ENCODE measurements at regions not wholly inside any gene's neighbourhood (a gene's known extent, or its start where the extent isn't known, plus 50 kb on each side); places are given as distances from the start of the nearest gene placed in this dataset.

GRCh38 chr18:45435810-45436209, 179.5 kb upstream of the SLC14A2 start:
- no peak for DNase-seq (ENCODE audit: low read depth)

GRCh38 chr18:45437366-45437765, 177.9 kb upstream of the SLC14A2 start:
- no peak for DNase-seq (ENCODE audit: low read depth)

GRCh38 chr18:45439851-45440645, 175.2 kb upstream of the SLC14A2 start:
- no peak for DNase-seq (ENCODE audit: low read depth)

GRCh38 chr18:45441110-45441847, 174.0 kb upstream of the SLC14A2 start:
- no peak for DNase-seq (ENCODE audit: low read depth)

GRCh38 chr18:45444040-45444439, 171.2 kb upstream of the SLC14A2 start:
- no peak for DNase-seq (ENCODE audit: low read depth)

- DNase-seq (ENCODE audit: low read depth), result no peak
Observed at GRCh38 chr18:45447355-45448265, 167.7 kb upstream of the SLC14A2 start.

GRCh38 chr18:45448871-45449270, 166.4 kb upstream of the SLC14A2 start:
- no peak for DNase-seq (ENCODE audit: low read depth)

- no peak for DNase-seq (ENCODE audit: low read depth)
Observed at GRCh38 chr18:45449418-45450227, 165.7 kb upstream of the SLC14A2 start.

- DNase-seq (ENCODE audit: low read depth), result no peak
Observed at GRCh38 chr18:45456090-45457021, 158.9 kb upstream of the SLC14A2 start.

- DNase-seq (ENCODE audit: low read depth), result no peak
Observed at GRCh38 chr18:45458033-45458432, 157.2 kb upstream of the SLC14A2 start.

GRCh38 chr18:45462179-45462578, 153.1 kb upstream of the SLC14A2 start:
- DNase-seq (ENCODE audit: low read depth), result no peak

GRCh38 chr18:45463451-45463850, 151.8 kb upstream of the SLC14A2 start:
- DNase-seq (ENCODE audit: low read depth), result no peak

- DNase-seq (ENCODE audit: low read depth), result no peak
Observed at GRCh38 chr18:45464619-45465018, 150.7 kb upstream of the SLC14A2 start.

GRCh38 chr18:45467293-45467692, 148.0 kb upstream of the SLC14A2 start:
- no peak for DNase-seq (ENCODE audit: low read depth)

GRCh38 chr18:45467945-45468344, 147.3 kb upstream of the SLC14A2 start:
- no peak for DNase-seq (ENCODE audit: low read depth)

- no peak for DNase-seq (ENCODE audit: low read depth)
Observed at GRCh38 chr18:45478889-45479288, 136.4 kb upstream of the SLC14A2 start.

- DNase-seq (ENCODE audit: low read depth), result no peak
Observed at GRCh38 chr18:45480219-45481015, 134.9 kb upstream of the SLC14A2 start.

- DNase-seq (ENCODE audit: low read depth), result no peak
Observed at GRCh38 chr18:45481821-45482220, 133.5 kb upstream of the SLC14A2 start.

GRCh38 chr18:45482286-45482685, 133.0 kb upstream of the SLC14A2 start:
- peak; percentile 4 for DNase-seq (ENCODE audit: low read depth)

- DNase-seq (ENCODE audit: low read depth), result no peak
Observed at GRCh38 chr18:45487581-45487980, 127.7 kb upstream of the SLC14A2 start.

All from non-pigmented ciliary epithelial cell (primary cell).